ENCODE measurements at regions not wholly inside any gene's neighbourhood (a gene's known extent, or its start where the extent isn't known, plus 50 kb on each side); places are given as distances from the start of the nearest gene placed in this dataset.

GRCh38 chr2:48870942-48871341 is 115.4 kb upstream of the LHCGR start:
- Histone ChIP-seq H2AFZ (ENCODE audit: low read length) (no peak overlapping the region), H3K4me2 (ENCODE audit: insufficient read depth in 1 of 2, low read depth in 2 of 2, low read length in 2 of 2) (no peak overlapping the region), H3K4ac (replicated peaks; ENCODE audit: insufficient read length, low read depth, low read length) (no peak overlapping the region), H3K79me2 (ENCODE audit: control insufficient read depth in 1 of 2, insufficient read depth in 2 of 2, low read length in 2 of 2) (no peaks in the 10 kb centered on the region), H4K5ac (ENCODE audit: insufficient read length, low read depth, low read length) (no peak overlapping the region), H4K8ac (ENCODE audit: extremely low read depth, insufficient read depth, low read length) (no peak overlapping the region), H2BK15ac (ENCODE audit: low read length) (no peak overlapping the region), H2AK5ac (ENCODE audit: low read depth, low read length) (no peak overlapping the region), H3K23me2 (ENCODE audit: low read depth, low read length) (no peaks in the 10 kb centered on the region), H2BK120ac (replicated peaks; ENCODE audit: low read depth, low read length) (no peak overlapping the region), H3K36me3 (ENCODE audit: control insufficient read depth in 2 of 4, insufficient read depth in 4 of 4, low read length in 3 of 4) (no peaks in the 10 kb centered on the region), H3K9ac (replicated peaks in 1 of 4; ENCODE audit: extremely low read depth in 1 of 4, low read depth in 3 of 4, low read length in 3 of 4) (no peak overlapping the region), H2BK12ac (ENCODE audit: low read depth, low read length) (no peak overlapping the region), H3K18ac (ENCODE audit: extremely low read depth, low read length) (no peak overlapping the region), H2BK20ac (ENCODE audit: low read length) (no peak overlapping the region), H4K91ac (replicated peaks; ENCODE audit: insufficient read length, low read length) (no peak overlapping the region), H3K56ac (replicated peaks; ENCODE audit: insufficient read length, low read depth, low read length) (no peak overlapping the region), H3K14ac (ENCODE audit: insufficient read length) (no peak overlapping the region), H3K23ac (ENCODE audit: insufficient read length) (no peak overlapping the region), H2BK5ac (ENCODE audit: low read depth, low read length) (no peak overlapping the region), H3K9me3 (ENCODE audit: insufficient read depth in 2 of 2, low read depth in 1 of 2, low read length in 1 of 2) (no peaks in the 10 kb centered on the region), H3K27ac (ENCODE audit: low read depth, low read length) (no peak overlapping the region), H3K4me3 (ENCODE audit: extremely low read depth in 1 of 4, insufficient read depth in 2 of 4, low read depth in 3 of 4, low read length in 4 of 4) (no peak overlapping the region), H4K20me1 (replicated peaks in 1 of 2; ENCODE audit: control insufficient read depth in 1 of 2, insufficient read depth in 2 of 2, low read length in 2 of 2) (no peaks in the 10 kb centered on the region), H3K27me3 (replicated peaks in 1 of 4; ENCODE audit: control insufficient read depth in 3 of 4, extremely low read depth in 1 of 4, insufficient read depth in 3 of 4, low read length in 3 of 4) (no peaks in the 10 kb centered on the region), H3K4me1 (replicated peaks in 1 of 4; ENCODE audit: control insufficient read depth in 3 of 4, insufficient read depth in 4 of 4, low read length in 3 of 4) (peaks cover 0 to 2% (median 0%) of the 10 kb centered on the region in 4 experiments; a peak in 1 of 7 replicates), H3K79me1 (ENCODE audit: low read depth, low read length) (no peaks in the 10 kb centered on the region)
- POLR2A ChIA-PET (ENCODE audit: partially characterized antibody): no interaction called here
- CTCF ChIA-PET (ENCODE audit: partially characterized antibody): interaction anchor here (1.1 kb wide), 1 partner anchor 9 kb away, joined by 5 read pairs; no protein-coding TSS in a partner anchor
- no peak for DNase-seq (ENCODE audit: low read depth in 1 of 2, low spot score in 2 of 2)
- FAIRE-seq: no peak
- WGBS, 2 experiments (ENCODE audit: extremely low coverage in 1 of 2, insufficient coverage in 1 of 2, insufficient read length in 1 of 2, insufficient replicate concordance in 2 of 2, low coverage in 1 of 2, low lambda C conversion rate in 2 of 2, missing lambda C conversion rate in 1 of 2): 90% methylated on average over 4 of the region's 4 CpGs; no CpG with 5 or more reads in 1 of the 2 experiments
- TF ChIP-seq CBX8 (IDR thresholded peaks at IDR 0.05; ENCODE audit: borderline replicate concordance, low read depth, low read length) (no peak), HDAC2 (IDR thresholded peaks at IDR 0.05; ENCODE audit: borderline replicate concordance in 1 of 2, low read depth in 2 of 2, low read length in 2 of 2) (no peak), POU5F1 (IDR thresholded peaks at IDR 0.05; ENCODE audit: low read depth, low read length) (no peak), SIRT6 (IDR thresholded peaks at IDR 0.05; ENCODE audit: low read length) (no peak), RNF2 (IDR thresholded peaks at IDR 0.05; ENCODE audit: borderline replicate concordance, low read depth, low read length, missing control alignments, poor library complexity, severe bottlenecking) (no peak), TBP (IDR thresholded peaks at IDR 0.05; ENCODE audit: low read depth, low read length) (no peak), SIX5 (IDR thresholded peaks at IDR 0.05; ENCODE audit: low read depth, low read length) (no peak), SIN3A (conservative IDR thresholded peaks at IDR 0.05 in 1 of 2, IDR thresholded peaks at IDR 0.05 in 1 of 2; ENCODE audit: low read depth in 1 of 2, low read length in 2 of 2) (no peak), ZNF274 (IDR thresholded peaks at IDR 0.05; ENCODE audit: borderline replicate concordance, extremely low read depth, low read length) (no peak), ATF3 (IDR thresholded peaks at IDR 0.05; ENCODE audit: insufficient read depth, low read depth, low read length) (no peak), TAF1 (IDR thresholded peaks at IDR 0.05; ENCODE audit: low read depth, low read length) (no peak), KDM4A (IDR thresholded peaks at IDR 0.05; ENCODE audit: low read depth, low read length, severe bottlenecking) (no peak), CTBP2 (IDR thresholded peaks at IDR 0.05; ENCODE audit: borderline replicate concordance, insufficient read depth, insufficient read length, low read length) (no peak)
